ENCODE measurements at regions not wholly inside any gene's neighbourhood (a gene's known extent, or its start where the extent isn't known, plus 50 kb on each side); places are given as distances from the start of the nearest gene placed in this dataset.

- peaks cover 4% of the 10 kb centered on the region for H3K9me3 Mint-ChIP-seq
- TF ChIP-seq CTCF (conservative IDR thresholded peaks at IDR 0.05), result no peak
- H3K4me3 Mint-ChIP-seq, result no peak overlapping the region
- peaks cover 16% of the 10 kb centered on the region for H3K4me1 Mint-ChIP-seq (ENCODE audit: unreplicated experiment)
- DNase-seq (ENCODE audit: extremely low spot score, unreplicated experiment), result no peak
- peaks cover 2% of the 10 kb centered on the region for H3K27me3 Mint-ChIP-seq
- no peaks in the 10 kb centered on the region for H3K36me3 Mint-ChIP-seq
- H3K27ac Mint-ChIP-seq, result no peak overlapping the region
Observed at GRCh38 chr14:66085665-66086064, 400.5 kb upstream of the CCDC196 start.

GRCh38 chr14:66087231-66087630, 398.9 kb upstream of the CCDC196 start:
- Mint-ChIP-seq H3K36me3 (no peaks in the 10 kb centered on the region), H3K4me1 (ENCODE audit: unreplicated experiment) (peaks cover 8% of the 10 kb centered on the region), H3K4me3 (no peak overlapping the region), H3K9me3 (peaks cover 4% of the 10 kb centered on the region), H3K27ac (no peak overlapping the region), H3K27me3 (peaks cover 2% of the 10 kb centered on the region)
- DNase-seq (ENCODE audit: extremely low spot score, unreplicated experiment), result no peak
- TF ChIP-seq CTCF (conservative IDR thresholded peaks at IDR 0.05), result no peak

GRCh38 chr14:66088656-66089055, 397.5 kb upstream of the CCDC196 start:
- no peak for DNase-seq (ENCODE audit: extremely low spot score, unreplicated experiment)
- H3K9me3 Mint-ChIP-seq, result peaks cover 4% of the 10 kb centered on the region
- H3K4me3 Mint-ChIP-seq, result no peak overlapping the region
- H3K27ac Mint-ChIP-seq, result no peak overlapping the region
- no peaks in the 10 kb centered on the region for H3K36me3 Mint-ChIP-seq
- H3K4me1 Mint-ChIP-seq (ENCODE audit: unreplicated experiment), result peaks cover 7% of the 10 kb centered on the region
- peaks cover 3% of the 10 kb centered on the region for H3K27me3 Mint-ChIP-seq
- TF ChIP-seq CTCF (conservative IDR thresholded peaks at IDR 0.05), result no peak

- no peak for TF ChIP-seq CTCF (conservative IDR thresholded peaks at IDR 0.05)
- Mint-ChIP-seq H3K4me3 (no peak overlapping the region), H3K36me3 (no peaks in the 10 kb centered on the region), H3K27ac (no peak overlapping the region), H3K9me3 (no peaks in the 10 kb centered on the region), H3K4me1 (ENCODE audit: unreplicated experiment) (peaks cover 7% of the 10 kb centered on the region), H3K27me3 (peaks cover 15% of the 10 kb centered on the region)
- DNase-seq (ENCODE audit: extremely low spot score, unreplicated experiment), result no peak
Observed at GRCh38 chr14:66092206-66092605, 394.0 kb upstream of the CCDC196 start.

GRCh38 chr14:66092748-66093147, 393.4 kb upstream of the CCDC196 start:
- TF ChIP-seq CTCF (conservative IDR thresholded peaks at IDR 0.05), result no peak
- no peak overlapping the region for H3K4me3 Mint-ChIP-seq
- H3K4me1 Mint-ChIP-seq (ENCODE audit: unreplicated experiment), result peaks cover 7% of the 10 kb centered on the region
- no peaks in the 10 kb centered on the region for H3K9me3 Mint-ChIP-seq
- DNase-seq (ENCODE audit: extremely low spot score, unreplicated experiment), result no peak
- no peak overlapping the region for H3K27ac Mint-ChIP-seq
- no peaks in the 10 kb centered on the region for H3K36me3 Mint-ChIP-seq
- H3K27me3 Mint-ChIP-seq, result peaks cover 16% of the 10 kb centered on the region
